HG03354 (cell line): ENCODE measurements at regions not wholly inside any gene's neighbourhood (a gene's known extent, or its start where the extent isn't known, plus 50 kb on each side); places are given as distances from the start of the nearest gene placed in this dataset.

Experiments
- ATAC-seq: cut with Tn5 transposase; IDR thresholded peaks from one replicate; pipeline ENCODE4 v1.9.1; 2021; ENCODE audit warnings: mild to moderate bottlenecking; ENCODE audit not compliant: unreplicated experiment, poor library complexity, severe bottlenecking

- no peak for ATAC-seq
Measured at GRCh38 chr9:81395676-81396054, 293.7 kb downstream of the TLE1 start.

DNA sequence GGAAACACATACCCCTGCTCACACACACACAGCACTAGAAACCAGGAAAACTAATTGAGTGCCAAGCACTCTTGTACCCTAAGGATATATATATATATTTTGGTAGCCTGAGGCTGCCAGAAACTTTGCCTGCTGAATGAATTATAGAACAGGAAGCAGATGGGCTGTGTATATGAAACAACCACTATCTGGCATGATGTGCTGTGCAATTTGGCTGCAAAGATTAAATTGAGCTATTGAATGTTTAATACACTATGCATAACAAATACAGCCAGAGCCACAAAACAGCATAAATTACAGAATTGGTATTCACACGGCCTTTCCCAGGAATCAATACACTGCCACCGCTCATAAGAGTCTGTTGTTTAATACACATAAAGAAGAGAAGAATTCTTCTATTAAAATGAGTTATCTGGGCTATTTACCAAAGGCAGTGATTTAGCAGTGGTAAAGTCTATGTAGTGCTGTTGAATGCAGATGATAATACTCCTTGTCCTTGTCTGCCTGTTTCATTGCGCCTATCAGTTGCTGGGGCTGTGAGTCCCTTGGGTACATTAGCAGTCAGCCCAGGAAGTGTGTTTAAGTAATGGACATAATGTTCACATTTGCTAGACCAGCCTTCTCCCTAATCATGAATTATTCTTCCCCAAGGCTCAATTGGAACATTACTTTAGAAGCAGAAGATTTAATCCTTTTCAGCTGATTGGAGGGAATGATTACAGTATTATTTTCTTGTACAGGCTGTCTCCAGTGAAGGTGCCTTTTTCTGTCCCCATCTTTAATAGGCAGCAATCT is 294.3 kb downstream of the TLE1 start:
- no peak for ATAC-seq

DNA sequence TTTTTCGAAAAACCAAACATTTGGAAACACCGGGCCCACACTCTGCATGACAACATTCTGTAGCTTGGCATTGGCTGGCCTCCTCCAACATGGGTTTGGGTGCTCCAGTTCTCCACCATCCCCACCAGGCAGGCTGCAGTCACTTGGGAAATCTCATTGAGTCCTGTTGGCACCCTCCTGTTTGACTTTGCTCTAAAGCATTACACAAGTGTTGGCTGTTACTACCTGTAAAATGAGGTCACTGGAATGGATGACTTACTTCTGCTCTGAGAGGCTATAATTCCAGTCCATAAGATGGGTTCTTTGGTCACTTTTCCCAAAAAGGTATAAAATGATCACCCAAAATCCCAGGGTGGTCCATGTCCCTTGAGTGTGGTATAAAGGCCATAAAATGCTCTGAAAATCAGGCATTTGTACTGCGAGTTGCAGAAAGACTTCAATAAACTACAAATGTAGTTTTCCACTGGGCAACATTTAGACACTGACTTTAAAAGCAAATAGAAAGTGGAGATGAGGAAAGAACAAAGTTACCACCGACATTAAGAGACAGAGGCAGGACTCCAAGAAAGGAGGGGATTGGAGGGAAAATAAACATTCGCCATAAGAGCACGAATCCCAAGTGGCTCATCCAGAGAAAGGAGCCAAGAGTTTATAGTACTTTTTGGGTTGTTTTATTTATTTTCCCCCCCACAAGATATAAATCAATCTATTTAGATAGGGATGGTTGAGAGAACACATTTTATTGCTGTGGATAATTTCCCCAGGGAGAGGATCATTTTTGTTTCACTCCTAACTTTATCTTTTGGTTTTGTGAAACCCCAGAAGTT is 295.1 kb downstream of the TLE1 start:
- no peak for ATAC-seq

DNA sequence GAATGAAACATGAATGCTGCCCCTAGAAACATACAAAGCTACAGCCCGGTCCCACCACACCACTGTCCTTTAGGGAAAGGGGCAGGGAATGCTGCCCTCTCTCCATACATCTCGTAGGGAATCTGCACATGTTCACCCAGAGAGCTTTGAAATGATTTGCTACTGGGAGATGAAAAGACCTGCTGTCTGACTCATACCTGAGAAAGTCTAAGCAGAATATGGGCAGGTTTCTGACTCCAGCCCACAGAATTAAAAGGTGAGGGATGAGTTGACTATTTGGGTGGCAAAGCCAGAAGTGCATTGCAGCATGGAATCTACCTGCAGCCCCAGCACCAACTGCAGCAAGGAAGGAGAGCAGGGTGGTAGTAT is 297.9 kb downstream of the TLE1 start:
- ATAC-seq = no peak

DNA sequence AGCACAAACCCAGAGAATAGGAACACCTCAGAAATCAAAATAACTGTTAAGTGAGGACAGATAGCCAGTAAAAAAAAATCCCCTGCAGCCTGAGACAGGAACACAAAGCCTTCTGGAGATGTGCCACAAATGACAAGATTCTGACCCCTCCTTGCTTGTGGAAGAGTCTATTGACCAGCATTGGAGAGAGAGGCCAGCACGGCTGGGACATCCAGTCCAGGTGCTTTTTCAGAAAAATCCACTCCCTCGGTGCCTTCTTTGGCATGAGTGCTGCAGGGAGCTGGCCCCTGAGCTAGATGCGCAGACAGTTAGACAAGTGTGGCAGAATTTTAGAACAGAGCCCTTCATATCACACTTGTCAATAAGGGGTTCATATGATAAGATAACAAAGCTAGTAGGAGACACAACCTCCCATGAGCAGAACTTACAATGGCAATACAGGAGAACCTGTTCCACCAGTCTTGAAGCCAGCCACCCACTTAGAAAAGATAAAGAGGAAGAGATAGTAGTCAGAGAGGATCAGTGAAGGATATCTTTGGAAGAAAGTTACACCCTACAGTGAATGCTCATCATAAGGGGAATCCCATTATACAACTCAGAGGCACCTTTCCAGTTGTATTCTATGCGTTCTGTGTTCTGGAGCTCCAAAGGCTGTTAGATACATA is 298.4 kb downstream of the TLE1 start:
- ATAC-seq = no peak

- no peak for ATAC-seq
Measured at GRCh38 chr9:81389569-81389993, 299.8 kb downstream of the TLE1 start.

GRCh38 chr9:81388831-81389230 is 300.5 kb downstream of the TLE1 start:
- no peak for ATAC-seq

DNA sequence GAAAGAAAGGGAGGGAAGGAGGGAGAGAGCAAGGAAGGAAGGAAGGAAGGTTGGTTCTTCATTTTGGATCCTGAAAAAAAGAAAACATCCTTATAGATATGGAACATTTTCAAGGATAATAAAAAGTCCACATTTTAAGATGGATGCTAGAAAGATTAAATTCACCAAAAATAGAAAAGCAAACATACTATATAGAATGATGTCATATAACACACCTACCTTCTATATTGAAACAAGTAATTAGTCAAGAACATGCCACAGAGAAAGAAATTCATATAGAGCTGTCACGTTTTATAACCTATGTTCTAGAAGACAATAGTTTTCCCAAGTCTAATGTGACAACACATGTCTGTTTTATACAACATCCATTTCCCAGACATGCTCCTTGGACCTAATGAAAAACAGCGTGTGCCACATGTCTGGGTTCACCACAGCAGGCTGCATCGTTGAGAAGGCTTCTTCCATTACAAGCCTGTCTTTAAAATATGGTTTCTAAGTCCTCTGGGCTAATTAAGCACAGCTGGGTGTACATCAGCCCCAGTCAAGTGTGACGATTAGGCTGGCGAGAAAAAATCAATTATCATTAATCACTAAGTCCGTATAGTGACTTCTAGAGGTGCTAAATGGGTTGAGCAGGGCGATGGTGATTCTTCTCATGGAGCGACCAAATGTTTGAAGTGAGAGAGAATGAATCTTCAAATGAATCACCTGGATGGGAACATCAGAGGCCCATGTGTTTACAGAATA is 301.8 kb downstream of the TLE1 start:
- ATAC-seq = no peak

- ATAC-seq = no peak
Measured at GRCh38 chr9:81384911-81385310, 304.4 kb downstream of the TLE1 start.

- ATAC-seq = no peak
Measured at GRCh38 chr9:81382281-81382680, 307.1 kb downstream of the TLE1 start.

GRCh38 chr9:81381694-81382093 is 307.7 kb downstream of the TLE1 start:
- ATAC-seq = no peak

DNA sequence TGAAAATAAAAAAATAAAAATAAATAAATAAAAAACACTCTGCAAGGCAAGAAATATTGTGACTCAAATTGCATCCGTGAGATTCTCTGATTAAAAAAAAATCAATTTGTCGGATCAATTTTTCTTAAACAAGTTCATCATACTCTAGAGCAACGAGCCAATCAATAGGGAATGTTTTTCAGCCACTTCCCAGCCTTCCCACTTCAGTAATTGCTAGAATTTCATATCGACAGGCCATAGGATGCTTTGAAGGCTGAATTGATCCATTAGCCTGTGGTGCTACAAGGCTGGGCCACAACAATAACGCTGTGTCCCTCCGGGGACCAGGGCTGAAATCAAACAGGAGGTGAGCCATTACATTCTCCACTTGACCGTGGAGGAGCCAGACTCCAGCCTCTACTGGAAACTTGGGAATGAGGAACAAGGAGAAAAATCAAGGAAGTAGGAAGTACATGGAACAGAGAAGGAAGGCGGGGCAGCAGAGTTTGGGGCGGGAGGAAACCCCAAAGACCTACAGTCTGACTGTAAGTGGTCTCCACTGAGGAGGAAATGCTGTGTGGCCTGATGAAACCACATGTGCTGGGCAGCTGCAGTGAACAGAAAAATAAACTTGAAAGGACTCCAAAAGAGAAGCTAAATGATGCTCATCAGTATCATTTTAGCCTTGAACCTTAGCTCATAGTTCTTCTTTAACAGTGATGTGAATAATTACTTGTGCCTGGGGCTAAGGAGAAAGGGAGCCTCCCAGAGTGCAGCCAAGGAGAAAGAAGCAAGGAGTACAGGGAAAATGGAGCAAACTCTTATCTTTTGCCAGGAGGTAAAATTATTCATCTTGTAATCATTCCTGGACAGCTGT is 308.6 kb downstream of the TLE1 start:
- ATAC-seq = no peak

DNA sequence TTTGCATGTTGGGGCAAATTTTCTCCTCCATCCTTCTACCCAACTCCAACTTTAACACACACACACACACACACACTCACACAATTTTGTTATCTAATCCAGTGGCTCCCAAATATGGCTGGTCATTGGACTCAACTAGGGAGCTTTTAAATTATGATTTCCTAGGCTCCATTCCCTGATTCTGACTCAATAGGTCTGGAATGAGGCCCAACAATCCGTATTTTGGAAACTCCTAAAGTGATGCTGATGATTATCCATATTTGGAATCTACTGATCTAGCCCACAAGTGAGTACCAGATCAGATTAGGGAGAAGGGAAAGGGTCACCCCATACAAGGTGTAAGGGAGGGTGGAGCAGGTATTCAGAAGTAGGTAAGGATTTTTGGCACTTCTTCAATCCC is 309.7 kb downstream of the TLE1 start:
- ATAC-seq = no peak

DNA sequence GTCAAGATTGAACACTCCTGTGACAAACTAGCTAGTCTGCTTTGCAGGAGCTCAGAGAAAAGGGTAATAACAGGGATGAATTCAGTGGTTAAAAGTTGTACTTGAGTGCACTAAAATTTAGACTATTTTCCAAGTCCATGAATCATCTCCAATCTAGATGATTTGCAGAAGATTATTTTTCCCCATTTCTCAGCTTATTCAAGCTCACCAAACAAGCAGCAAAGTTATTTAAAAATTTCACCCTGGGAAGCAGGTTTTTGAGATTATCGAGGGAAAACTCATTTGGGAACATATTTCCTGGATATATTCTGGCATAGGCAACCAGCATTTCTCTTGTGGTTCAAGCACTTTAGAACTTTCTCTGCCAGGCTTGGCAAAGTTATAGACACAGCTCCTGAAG is 311.4 kb downstream of the TLE1 start:
- ATAC-seq = no peak

DNA sequence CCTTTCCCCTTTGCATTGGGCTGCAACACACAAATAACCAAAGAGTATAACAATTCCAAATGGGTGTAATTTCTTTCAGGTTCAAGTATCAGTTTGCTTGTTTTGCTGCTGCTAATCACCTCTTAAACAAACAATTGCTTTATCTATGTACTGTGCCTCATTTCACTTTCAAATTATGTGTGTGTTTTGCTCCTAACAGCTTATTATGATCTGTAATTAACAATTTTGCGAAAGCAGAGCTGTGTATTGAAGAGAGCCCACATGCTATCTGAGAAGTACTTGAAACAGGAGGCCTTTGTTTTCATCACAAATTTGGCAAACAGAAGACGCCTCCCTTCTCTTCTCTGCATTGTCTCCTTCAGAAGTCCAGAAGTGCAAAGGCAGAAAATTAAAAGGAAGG is 312.0 kb downstream of the TLE1 start:
- no peak for ATAC-seq

- no peak for ATAC-seq
Measured at GRCh38 chr9:81375187-81376100, 313.9 kb downstream of the TLE1 start.

DNA sequence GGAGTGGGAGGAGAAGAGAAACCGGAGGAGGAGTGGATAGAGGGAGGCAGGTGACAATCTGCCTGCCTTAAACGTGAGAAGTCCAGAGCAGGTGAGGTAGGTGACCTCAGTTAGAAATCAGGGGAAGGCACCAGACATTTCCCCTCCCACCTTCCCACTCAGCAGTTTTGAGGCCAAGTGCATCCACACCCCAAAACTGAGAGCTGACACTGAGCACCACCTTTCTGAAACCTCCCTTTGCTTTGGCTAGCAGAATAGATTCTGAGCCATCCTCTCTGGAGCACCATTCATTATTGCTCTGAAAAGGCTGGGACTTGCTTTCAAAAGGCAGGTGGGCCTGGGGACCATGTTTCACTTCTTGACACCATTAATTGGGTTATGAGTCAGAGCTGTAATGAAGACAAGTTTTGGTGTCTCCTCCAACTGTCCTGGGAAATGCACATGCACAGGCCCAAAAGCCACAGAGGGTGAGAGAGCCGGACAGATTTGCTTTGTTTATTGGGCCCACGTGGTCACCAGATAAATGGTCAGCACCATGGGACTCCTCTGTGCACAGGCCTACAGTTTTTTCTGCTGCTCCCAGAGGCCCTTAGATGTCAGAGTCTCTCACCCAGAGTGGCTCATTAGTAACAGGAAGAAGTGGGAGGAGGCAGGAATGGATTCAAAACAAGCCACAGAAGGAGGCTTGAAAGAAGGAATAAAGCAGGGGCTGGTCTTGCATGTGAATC is 314.7 kb downstream of the TLE1 start:
- no peak for ATAC-seq

- ATAC-seq = no peak
Measured at GRCh38 chr9:81373294-81373693, 316.1 kb downstream of the TLE1 start.
